Lung (tissue), 11 donors: ENCODE measurements at regions not wholly inside any gene's neighbourhood (a gene's known extent, or its start where the extent isn't known, plus 50 kb on each side); places are given as distances from the start of the nearest gene placed in this dataset.

ENCODE experiments used
- ATAC-seq: fragments of 200-7000 bp; cut with Tn5 transposase; one replicate; pipeline ENCODE4 v1.9.1; 2020; ENCODE audit warnings: moderate number of reproducible peaks; ENCODE audit not compliant: insufficient read depth, low FRiP score
- DNase-seq, 3 donors: peaks; one replicate each; pipeline ENCODE4 v3.0.0-alpha.2; 2013 to 2017
- H3K27ac ChIP-seq, 2 donors: one replicate each; pipeline ENCODE4 v1.5.1; 2013; ENCODE audit warnings: mild to moderate bottlenecking in 2 of 2, moderate library complexity in 2 of 2, control low read depth in 1 of 2, inconsistent platforms in 1 of 2, low read depth in 1 of 2, low read length in 1 of 2
- H3K27me3 ChIP-seq, 3 donors: one replicate each; pipeline ENCODE4 v1.5.1; 2013; ENCODE audit warnings: low read length in 2 of 3; ENCODE audit not compliant: control insufficient read depth in 3 of 3, insufficient read depth in 3 of 3
- H3K36me3 ChIP-seq, 4 donors: one replicate each; pipeline ENCODE4 v1.5.1; 2013; ENCODE audit warnings: low read length in 4 of 4, mild to moderate bottlenecking in 1 of 4, moderate library complexity in 1 of 4; ENCODE audit not compliant: control insufficient read depth in 4 of 4, insufficient read depth in 4 of 4
- H3K4me1 ChIP-seq, 5 donors: one replicate each; pipeline ENCODE4 v1.5.1; 2013; ENCODE audit warnings: low read length in 5 of 5, mild to moderate bottlenecking in 2 of 5, moderate library complexity in 1 of 5; ENCODE audit not compliant: control insufficient read depth in 5 of 5, insufficient read depth in 5 of 5
- H3K4me3 ChIP-seq: one replicate; pipeline ENCODE4 v1.5.1; 2013; ENCODE audit warnings: mild to moderate bottlenecking, control low read depth, moderate library complexity
- H3K9ac ChIP-seq, 2 donors: one replicate each; pipeline ENCODE4 v1.5.1; 2013; ENCODE audit warnings: low read length in 2 of 2, control low read depth in 1 of 2; ENCODE audit not compliant: insufficient read depth in 1 of 2
- H3K9me3 ChIP-seq, 4 donors: one replicate each; pipeline ENCODE4 v1.5.1; 2013; ENCODE audit warnings: low read length in 3 of 4, mild to moderate bottlenecking in 1 of 4, moderate library complexity in 1 of 4; ENCODE audit not compliant: control insufficient read depth in 4 of 4, insufficient read depth in 3 of 4
- WGBS, 2 donors: extraction: QIAGEN DNeasy Blood & Tissue Kit; methylation state at CpG; one replicate each; pipeline ENCODE4 v1.1.7; 2013; 5-methylcytosine and 5-hydroxymethylcytosine counted together
- TF ChIP-seq, protein P1 (sequence below): IDR thresholded peaks from 2 replicates; pipeline ENCODE4 v1.5.1; 2012; ENCODE audit warnings: mild to moderate bottlenecking; ENCODE audit errors: control extremely low read depth, extremely low read depth
- donor health status: control.
- donor health status: control.
- donor health status: Bipolar disorder and iron deficiency.
- donor health status: healthy.
- donor health status: DM: yes; HTN: yes; CAD: no.

GRCh38 chr5:87099968-87100367, 167.7 kb upstream of the RASA1 start:
- ATAC-seq (no peak), DNase-seq (no peak)
- H3K4me1 ChIP-seq: no peaks in the 10 kb centered on the region
- H3K36me3 ChIP-seq: no peaks in the 10 kb centered on the region
- H3K4me3 ChIP-seq: no peak overlapping the region
- no peak overlapping the region for H3K27ac ChIP-seq
- H3K27me3 ChIP-seq: no peaks in the 10 kb centered on the region
- TF ChIP-seq, protein P1, sequence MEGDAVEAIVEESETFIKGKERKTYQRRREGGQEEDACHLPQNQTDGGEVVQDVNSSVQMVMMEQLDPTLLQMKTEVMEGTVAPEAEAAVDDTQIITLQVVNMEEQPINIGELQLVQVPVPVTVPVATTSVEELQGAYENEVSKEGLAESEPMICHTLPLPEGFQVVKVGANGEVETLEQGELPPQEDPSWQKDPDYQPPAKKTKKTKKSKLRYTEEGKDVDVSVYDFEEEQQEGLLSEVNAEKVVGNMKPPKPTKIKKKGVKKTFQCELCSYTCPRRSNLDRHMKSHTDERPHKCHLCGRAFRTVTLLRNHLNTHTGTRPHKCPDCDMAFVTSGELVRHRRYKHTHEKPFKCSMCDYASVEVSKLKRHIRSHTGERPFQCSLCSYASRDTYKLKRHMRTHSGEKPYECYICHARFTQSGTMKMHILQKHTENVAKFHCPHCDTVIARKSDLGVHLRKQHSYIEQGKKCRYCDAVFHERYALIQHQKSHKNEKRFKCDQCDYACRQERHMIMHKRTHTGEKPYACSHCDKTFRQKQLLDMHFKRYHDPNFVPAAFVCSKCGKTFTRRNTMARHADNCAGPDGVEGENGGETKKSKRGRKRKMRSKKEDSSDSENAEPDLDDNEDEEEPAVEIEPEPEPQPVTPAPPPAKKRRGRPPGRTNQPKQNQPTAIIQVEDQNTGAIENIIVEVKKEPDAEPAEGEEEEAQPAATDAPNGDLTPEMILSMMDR: no peak
- no peak overlapping the region for H3K9ac ChIP-seq
- H3K9me3 ChIP-seq: no peaks in the 10 kb centered on the region

DNA sequence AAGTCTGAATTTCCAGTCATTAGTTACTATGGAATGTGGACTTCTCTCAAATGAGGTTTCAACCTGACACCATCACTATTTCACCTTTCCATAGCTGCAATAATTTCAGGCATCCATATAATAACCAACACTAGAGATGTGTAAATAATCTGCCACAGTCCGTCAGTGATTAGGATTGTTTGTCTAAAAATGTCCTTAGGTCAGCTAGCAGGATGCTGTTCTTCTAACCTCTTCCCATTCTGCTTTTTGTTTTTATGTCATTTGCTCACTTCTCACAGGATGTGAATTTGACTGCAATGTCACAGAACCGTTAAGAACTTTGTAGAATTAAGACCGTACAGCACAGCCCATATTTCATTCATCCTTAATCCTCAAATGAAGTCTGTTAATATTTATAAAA, 166.4 kb upstream of the RASA1 start:
- peak in 1 of 3 donors; percentile 6 for DNase-seq
- Histone ChIP-seq H3K27ac (no peak overlapping the region), H3K9ac (no peak overlapping the region), H3K27me3 (no peaks in the 10 kb centered on the region), H3K4me3 (no peak overlapping the region), H3K36me3 (no peaks in the 10 kb centered on the region), H3K4me1 (no peaks in the 10 kb centered on the region), H3K9me3 (no peaks in the 10 kb centered on the region)
- no peak for ATAC-seq
- TF ChIP-seq, protein P1: no peak
- WGBS, 2 donors: 16 to 21% methylated on average over 3 of the region's 3 CpGs

GRCh38 chr5:87102841-87103240, 164.8 kb upstream of the RASA1 start:
- Histone ChIP-seq H3K9me3 (no peaks in the 10 kb centered on the region), H3K4me3 (no peak overlapping the region), H3K4me1 (no peaks in the 10 kb centered on the region), H3K27ac (no peak overlapping the region), H3K36me3 (no peaks in the 10 kb centered on the region), H3K9ac (no peak overlapping the region), H3K27me3 (no peaks in the 10 kb centered on the region)
- ATAC-seq: no peak
- no peak for DNase-seq
- TF ChIP-seq, protein P1: no peak
- 89 to 91% methylated on average over 1 of the region's 1 CpG for WGBS, 2 donors

DNA sequence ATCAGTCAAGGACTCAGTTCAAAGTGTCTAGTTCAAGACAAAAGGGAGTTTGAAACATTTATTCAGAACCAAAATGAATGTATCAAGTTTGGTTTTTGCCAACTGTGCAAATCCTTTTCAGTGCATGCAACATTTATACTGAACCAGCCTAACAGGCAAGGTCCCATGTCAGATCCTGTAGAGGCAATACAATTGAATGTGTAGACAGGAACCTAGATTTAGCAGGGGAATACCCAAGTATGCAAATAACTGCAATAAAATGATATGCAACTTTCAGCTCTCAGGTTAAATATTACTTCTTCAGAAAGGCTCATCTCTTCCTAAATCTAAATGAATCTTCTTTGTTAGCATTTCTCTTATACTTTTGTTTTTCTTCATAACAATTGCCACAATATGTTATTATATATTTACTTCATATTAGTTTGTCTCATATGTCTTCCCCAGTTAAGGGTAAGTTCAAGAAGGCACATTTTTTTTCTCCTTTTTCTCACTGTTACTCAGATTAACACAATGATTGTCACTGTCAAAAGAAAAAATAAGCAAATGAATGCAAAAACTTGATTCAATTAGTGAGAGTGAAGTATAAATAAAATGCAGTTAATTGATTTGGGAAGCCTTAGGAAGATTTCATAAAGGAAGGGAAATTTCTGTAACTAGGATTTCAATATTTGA, 163.9 kb upstream of the RASA1 start:
- H3K27me3 ChIP-seq: no peaks in the 10 kb centered on the region
- no peaks in the 10 kb centered on the region for H3K4me1 ChIP-seq
- TF ChIP-seq, protein P1: no peak
- no peak overlapping the region for H3K27ac ChIP-seq
- ATAC-seq (no peak), DNase-seq (no peak)
- H3K4me3 ChIP-seq: no peak overlapping the region
- H3K36me3 ChIP-seq: no peaks in the 10 kb centered on the region
- no peaks in the 10 kb centered on the region for H3K9me3 ChIP-seq
- no peak overlapping the region for H3K9ac ChIP-seq
